HG02970 (cell line): ENCODE measurements at regions not wholly inside any gene's neighbourhood (a gene's known extent, or its start where the extent isn't known, plus 50 kb on each side); places are given as distances from the start of the nearest gene placed in this dataset.

Experiments
- ATAC-seq: cut with Tn5 transposase; IDR thresholded peaks from one replicate; pipeline ENCODE4 v1.9.1; 2021; ENCODE audit warnings: mild to moderate bottlenecking, moderate library complexity, moderate number of reproducible peaks; ENCODE audit not compliant: unreplicated experiment, low FRiP score

GRCh38 chr2:153109793-153110192 lies 368.8 kb downstream of the RPRM start:
- ATAC-seq = no peak

GRCh38 chr2:153106802-153107477 lies 371.6 kb downstream of the RPRM start:
- no peak for ATAC-seq

- ATAC-seq = no peak
Measured at GRCh38 chr2:153105829-153106578, 372.6 kb downstream of the RPRM start.

GRCh38 chr2:153101187-153101586 lies 377.4 kb downstream of the RPRM start:
- ATAC-seq = no peak

GRCh38 chr2:153100151-153100550 lies 378.4 kb downstream of the RPRM start:
- ATAC-seq = no peak

GRCh38 chr2:153098073-153098472 lies 379.7 kb downstream of the ARL6IP6 start:
- ATAC-seq = no peak

GRCh38 chr2:153096272-153096671 lies 377.9 kb downstream of the ARL6IP6 start:
- no peak for ATAC-seq

- no peak for ATAC-seq
Measured at GRCh38 chr2:153091344-153091743, 372.9 kb downstream of the ARL6IP6 start.

GRCh38 chr2:153079315-153079714 lies 360.9 kb downstream of the ARL6IP6 start:
- no peak for ATAC-seq

GRCh38 chr2:153077311-153077710 lies 358.9 kb downstream of the ARL6IP6 start:
- no peak for ATAC-seq

GRCh38 chr2:153074207-153074606 lies 355.8 kb downstream of the ARL6IP6 start:
- ATAC-seq = no peak

GRCh38 chr2:153072813-153073212 lies 354.4 kb downstream of the ARL6IP6 start:
- ATAC-seq = no peak

GRCh38 chr2:153072077-153072476 lies 353.7 kb downstream of the ARL6IP6 start:
- ATAC-seq = no peak

- no peak for ATAC-seq
Measured at GRCh38 chr2:153071090-153071489, 352.7 kb downstream of the ARL6IP6 start.

- ATAC-seq = no peak
Measured at GRCh38 chr2:153068915-153069314, 350.5 kb downstream of the ARL6IP6 start.

- ATAC-seq = no peak
Measured at GRCh38 chr2:153068052-153068451, 349.6 kb downstream of the ARL6IP6 start.

GRCh38 chr2:153059338-153060052 lies 341.1 kb downstream of the ARL6IP6 start:
- ATAC-seq = no peak

- ATAC-seq = no peak
Measured at GRCh38 chr2:153057743-153058142, 339.3 kb downstream of the ARL6IP6 start.

- no peak for ATAC-seq
Measured at GRCh38 chr2:153055182-153055581, 336.8 kb downstream of the ARL6IP6 start.

- no peak for ATAC-seq
Measured at GRCh38 chr2:153052807-153053559, 334.6 kb downstream of the ARL6IP6 start.

- no peak for ATAC-seq
Measured at GRCh38 chr2:153047220-153047619, 328.8 kb downstream of the ARL6IP6 start.
